ENCODE measurements at regions not wholly inside any gene's neighbourhood (a gene's known extent, or its start where the extent isn't known, plus 50 kb on each side); places are given as distances from the start of the nearest gene placed in this dataset.

DNA sequence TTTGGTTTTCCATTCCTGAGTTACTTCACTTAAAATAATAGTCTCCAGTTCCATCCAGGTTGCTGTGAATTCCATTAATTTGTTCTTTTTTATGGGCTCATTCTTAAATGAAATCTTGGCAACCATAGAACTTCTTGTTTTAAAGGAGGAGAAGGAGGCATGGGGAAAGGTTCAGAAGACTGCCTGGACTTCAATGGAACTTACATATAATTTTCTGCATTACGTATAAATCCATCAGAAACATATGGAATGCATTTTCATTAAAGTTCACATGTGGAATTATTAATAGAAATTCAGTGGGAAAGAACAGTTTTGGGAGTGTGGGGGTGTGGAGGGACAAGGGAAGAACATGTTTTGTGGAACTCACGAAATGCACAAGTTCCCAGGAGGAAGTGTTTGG lies 176.6 kb upstream of the PRKCQ start:
- H3K4me3 ChIP-seq (ENCODE audit: control insufficient read depth in 1 of 7, extremely low read depth in 1 of 7, insufficient read depth in 4 of 7, low read depth in 2 of 7, low read length in 6 of 7): no peak overlapping the region
- H3K27me3 ChIP-seq (replicated peaks in 2 of 5; ENCODE audit: control insufficient read depth in 4 of 5, insufficient read depth in 5 of 5, low read length in 4 of 5): peaks cover 0 to 15% (median 2%) of the 10 kb centered on the region in 5 experiments
- ChIA-PET CTCF (no interaction called here), POLR2A (interaction anchor here (0.6 kb wide), 1 partner anchor 14 kb away, joined by 4 read pairs; no protein-coding TSS in a partner anchor)
- WGBS (ENCODE audit: insufficient coverage): 100% methylated on average over 1 of the region's 2 CpGs
- H3K4me1 ChIP-seq (ENCODE audit: control extremely low read depth in 1 of 4, control insufficient read depth in 4 of 4, insufficient read depth in 4 of 4, low read length in 3 of 4): no peaks in the 10 kb centered on the region
- no peaks in the 10 kb centered on the region for H3K36me3 ChIP-seq (ENCODE audit: control insufficient read depth in 4 of 4, insufficient read depth in 4 of 4, low read length in 3 of 4)
- DNase-seq: no peak
- no peak overlapping the region for H3K27ac ChIP-seq (ENCODE audit: insufficient read depth in 1 of 2, low read depth in 1 of 2, low read length in 2 of 2, poor library complexity in 1 of 2, severe bottlenecking in 2 of 2)
- peaks cover 0 to 11% (median 0%) of the 10 kb centered on the region in 5 experiments for H3K9me3 ChIP-seq (ENCODE audit: control extremely low read depth in 1 of 5, control insufficient read depth in 4 of 5, insufficient read depth in 2 of 5, low read depth in 1 of 5, low read length in 4 of 5)

DNA sequence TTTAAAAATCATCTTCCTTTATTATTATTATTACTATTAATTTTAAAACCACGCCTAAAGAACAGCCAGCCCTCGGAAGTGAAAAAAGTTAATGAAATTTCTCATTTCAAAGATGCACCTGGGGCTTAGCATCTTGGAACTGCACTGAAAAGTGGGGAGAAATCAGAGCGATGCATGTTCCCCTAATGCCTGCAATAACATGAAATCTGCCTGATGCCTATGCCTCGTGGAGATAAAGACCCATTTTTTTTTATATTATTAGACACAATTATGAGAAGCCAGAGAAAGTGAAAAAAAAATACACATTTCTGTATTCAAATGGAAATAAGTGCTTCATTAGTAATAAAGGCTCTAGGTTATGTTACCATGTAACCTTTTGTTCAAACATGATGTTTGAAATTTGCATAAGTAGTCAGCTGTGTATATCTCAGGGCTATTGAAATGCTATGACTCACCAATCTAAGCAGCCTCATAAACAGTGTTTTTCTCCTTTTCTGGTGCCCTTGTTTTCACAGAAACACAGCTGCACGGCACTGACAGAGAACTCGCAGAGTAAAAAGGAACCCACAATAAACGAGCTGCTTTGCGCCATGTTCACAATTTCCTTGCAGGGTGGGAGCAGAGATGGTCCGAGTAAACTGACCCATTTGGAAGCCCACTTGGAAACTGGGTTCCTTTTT lies 175.8 kb upstream of the PRKCQ start:
- CTCF ChIA-PET: no interaction called here
- H3K36me3 ChIP-seq (ENCODE audit: control insufficient read depth in 4 of 4, insufficient read depth in 4 of 4, low read length in 3 of 4): no peaks in the 10 kb centered on the region
- no peak overlapping the region for H3K27ac ChIP-seq (ENCODE audit: insufficient read depth in 1 of 2, low read depth in 1 of 2, low read length in 2 of 2, poor library complexity in 1 of 2, severe bottlenecking in 2 of 2)
- POLR2A ChIA-PET: no interaction called here
- WGBS (ENCODE audit: insufficient coverage): 70% methylated on average over 2 of the region's 9 CpGs
- peaks cover 0 to 15% (median 3%) of the 10 kb centered on the region in 5 experiments for H3K27me3 ChIP-seq (replicated peaks in 2 of 5; ENCODE audit: control insufficient read depth in 4 of 5, insufficient read depth in 5 of 5, low read length in 4 of 5)
- DNase-seq: peak in 1 of 3 donors; percentile 15
- H3K9me3 ChIP-seq (ENCODE audit: control extremely low read depth in 1 of 5, control insufficient read depth in 4 of 5, insufficient read depth in 2 of 5, low read depth in 1 of 5, low read length in 4 of 5): peaks cover 0 to 6% (median 2%) of the 10 kb centered on the region in 5 experiments
- no peak overlapping the region for H3K4me3 ChIP-seq (ENCODE audit: control insufficient read depth in 1 of 7, extremely low read depth in 1 of 7, insufficient read depth in 4 of 7, low read depth in 2 of 7, low read length in 6 of 7)
- H3K4me1 ChIP-seq (ENCODE audit: control extremely low read depth in 1 of 4, control insufficient read depth in 4 of 4, insufficient read depth in 4 of 4, low read length in 3 of 4): no peaks in the 10 kb centered on the region

DNA sequence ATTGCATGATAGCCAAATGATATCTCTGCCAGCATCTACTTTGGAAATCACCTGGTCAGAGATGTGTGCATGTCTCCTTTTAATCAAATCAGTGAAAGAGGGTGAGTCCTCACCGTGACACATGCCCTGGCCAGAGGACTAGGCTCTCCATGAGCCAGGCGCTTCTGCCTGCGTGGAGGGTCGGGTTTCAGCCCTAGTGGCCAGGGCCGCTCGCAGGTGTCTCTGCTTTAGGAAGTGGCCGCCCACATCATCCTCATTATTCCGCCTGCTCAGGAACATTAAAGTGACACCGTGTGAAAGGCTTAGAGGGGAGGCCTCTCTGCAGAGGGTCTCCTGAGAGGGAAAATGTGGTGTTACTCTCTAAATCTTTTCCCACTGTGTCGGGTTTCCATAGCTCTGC lies 173.6 kb upstream of the PRKCQ start:
- CTCF ChIA-PET: no interaction called here
- Histone ChIP-seq H3K36me3 (ENCODE audit: control insufficient read depth in 4 of 4, insufficient read depth in 4 of 4, low read length in 3 of 4) (no peaks in the 10 kb centered on the region), H3K9me3 (ENCODE audit: control extremely low read depth in 1 of 5, control insufficient read depth in 4 of 5, insufficient read depth in 2 of 5, low read depth in 1 of 5, low read length in 4 of 5) (peaks cover 0 to 2% (median 0%) of the 10 kb centered on the region in 5 experiments), H3K27me3 (replicated peaks in 2 of 5; ENCODE audit: control insufficient read depth in 4 of 5, insufficient read depth in 5 of 5, low read length in 4 of 5) (peaks cover 0 to 15% (median 1%) of the 10 kb centered on the region in 5 experiments), H3K27ac (ENCODE audit: insufficient read depth in 1 of 2, low read depth in 1 of 2, low read length in 2 of 2, poor library complexity in 1 of 2, severe bottlenecking in 2 of 2) (no peak overlapping the region), H3K4me3 (ENCODE audit: control insufficient read depth in 1 of 7, extremely low read depth in 1 of 7, insufficient read depth in 4 of 7, low read depth in 2 of 7, low read length in 6 of 7) (no peak overlapping the region), H3K4me1 (ENCODE audit: control extremely low read depth in 1 of 4, control insufficient read depth in 4 of 4, insufficient read depth in 4 of 4, low read length in 3 of 4) (no peaks in the 10 kb centered on the region)
- no peak for DNase-seq
- POLR2A ChIA-PET: no interaction called here
- WGBS (ENCODE audit: insufficient coverage): 95% methylated on average over 8 of the region's 10 CpGs

DNA sequence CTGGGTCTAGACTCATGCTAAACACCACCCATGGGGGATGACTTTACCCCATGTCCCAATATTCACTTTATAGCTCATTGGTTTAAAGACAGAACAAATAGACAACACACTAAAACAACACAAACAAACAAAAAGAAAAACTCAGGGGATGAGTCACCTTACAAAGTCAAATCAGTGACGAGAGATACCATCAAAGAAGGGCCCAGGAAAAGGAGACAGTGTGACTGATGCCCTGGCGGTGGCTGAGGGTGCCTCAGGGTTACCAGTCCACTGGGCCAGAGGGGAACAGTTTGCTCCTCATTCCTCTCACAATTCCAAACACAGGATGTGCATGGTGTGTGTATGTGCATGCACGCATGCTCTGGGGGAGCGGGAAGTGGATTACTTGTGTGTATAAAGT lies 171.3 kb upstream of the PRKCQ start:
- no peaks in the 10 kb centered on the region for H3K4me1 ChIP-seq (ENCODE audit: control extremely low read depth in 1 of 4, control insufficient read depth in 4 of 4, insufficient read depth in 4 of 4, low read length in 3 of 4)
- DNase-seq: no peak
- ChIA-PET POLR2A (no interaction called here), CTCF (no interaction called here)
- H3K4me3 ChIP-seq (ENCODE audit: control insufficient read depth in 1 of 7, extremely low read depth in 1 of 7, insufficient read depth in 4 of 7, low read depth in 2 of 7, low read length in 6 of 7): no peak overlapping the region
- 70% methylated on average over 2 of the region's 4 CpGs for WGBS (ENCODE audit: insufficient coverage)
- peaks cover 0 to 1% (median 0%) of the 10 kb centered on the region in 5 experiments for H3K27me3 ChIP-seq (replicated peaks in 2 of 5; ENCODE audit: control insufficient read depth in 4 of 5, insufficient read depth in 5 of 5, low read length in 4 of 5)
- peaks cover 0 to 2% (median 0%) of the 10 kb centered on the region in 5 experiments for H3K9me3 ChIP-seq (ENCODE audit: control extremely low read depth in 1 of 5, control insufficient read depth in 4 of 5, insufficient read depth in 2 of 5, low read depth in 1 of 5, low read length in 4 of 5)
- no peak overlapping the region for H3K27ac ChIP-seq (ENCODE audit: insufficient read depth in 1 of 2, low read depth in 1 of 2, low read length in 2 of 2, poor library complexity in 1 of 2, severe bottlenecking in 2 of 2)
- no peaks in the 10 kb centered on the region for H3K36me3 ChIP-seq (ENCODE audit: control insufficient read depth in 4 of 4, insufficient read depth in 4 of 4, low read length in 3 of 4)

DNA sequence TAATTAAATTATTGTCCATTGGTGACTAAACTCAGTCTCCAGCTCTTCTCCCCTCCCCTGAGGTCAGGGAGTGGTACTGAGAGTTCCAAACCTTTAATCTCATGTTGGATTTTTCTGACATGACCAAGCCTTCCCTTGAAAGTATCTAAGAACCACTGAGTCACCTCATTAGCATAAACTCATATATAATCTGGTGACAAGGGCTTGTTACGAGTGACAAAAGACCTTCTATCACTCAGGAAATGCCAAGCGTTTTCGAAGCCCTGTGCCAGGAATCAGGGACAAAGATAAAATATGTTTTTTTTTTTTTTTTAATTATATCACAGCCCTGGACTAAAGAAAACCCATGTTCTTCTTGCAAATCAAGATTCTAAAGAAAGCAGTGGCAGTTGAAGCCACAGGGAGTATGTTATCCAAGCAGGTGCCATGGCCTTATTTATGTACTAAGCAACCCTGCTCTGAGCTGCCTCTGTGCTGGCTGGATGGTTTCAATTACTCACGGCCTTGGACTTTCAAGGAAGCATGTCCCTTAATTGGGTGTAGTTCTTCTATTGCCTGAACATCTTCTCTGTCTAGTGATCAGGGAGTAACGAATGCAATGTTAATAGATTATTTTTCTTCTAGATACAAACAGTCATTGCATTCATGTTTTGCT lies 169.0 kb upstream of the PRKCQ start:
- ChIA-PET CTCF (interaction anchor here (1.2 kb wide), 1 partner anchor 9 kb away, joined by 4 read pairs; no protein-coding TSS in a partner anchor), POLR2A (no interaction called here)
- H3K4me3 ChIP-seq (ENCODE audit: control insufficient read depth in 1 of 7, extremely low read depth in 1 of 7, insufficient read depth in 4 of 7, low read depth in 2 of 7, low read length in 6 of 7): no peak overlapping the region
- peaks cover 0 to 1% (median 0%) of the 10 kb centered on the region in 5 experiments for H3K27me3 ChIP-seq (replicated peaks in 2 of 5; ENCODE audit: control insufficient read depth in 4 of 5, insufficient read depth in 5 of 5, low read length in 4 of 5)
- no peak overlapping the region for H3K27ac ChIP-seq (ENCODE audit: insufficient read depth in 1 of 2, low read depth in 1 of 2, low read length in 2 of 2, poor library complexity in 1 of 2, severe bottlenecking in 2 of 2)
- no peak for DNase-seq
- no peaks in the 10 kb centered on the region for H3K36me3 ChIP-seq (ENCODE audit: control insufficient read depth in 4 of 4, insufficient read depth in 4 of 4, low read length in 3 of 4)
- H3K4me1 ChIP-seq (ENCODE audit: control extremely low read depth in 1 of 4, control insufficient read depth in 4 of 4, insufficient read depth in 4 of 4, low read length in 3 of 4): no peaks in the 10 kb centered on the region
- peaks cover 0 to 2% (median 0%) of the 10 kb centered on the region in 5 experiments for H3K9me3 ChIP-seq (ENCODE audit: control extremely low read depth in 1 of 5, control insufficient read depth in 4 of 5, insufficient read depth in 2 of 5, low read depth in 1 of 5, low read length in 4 of 5)
- 100% methylated on average over 1 of the region's 5 CpGs for WGBS (ENCODE audit: insufficient coverage)

DNA sequence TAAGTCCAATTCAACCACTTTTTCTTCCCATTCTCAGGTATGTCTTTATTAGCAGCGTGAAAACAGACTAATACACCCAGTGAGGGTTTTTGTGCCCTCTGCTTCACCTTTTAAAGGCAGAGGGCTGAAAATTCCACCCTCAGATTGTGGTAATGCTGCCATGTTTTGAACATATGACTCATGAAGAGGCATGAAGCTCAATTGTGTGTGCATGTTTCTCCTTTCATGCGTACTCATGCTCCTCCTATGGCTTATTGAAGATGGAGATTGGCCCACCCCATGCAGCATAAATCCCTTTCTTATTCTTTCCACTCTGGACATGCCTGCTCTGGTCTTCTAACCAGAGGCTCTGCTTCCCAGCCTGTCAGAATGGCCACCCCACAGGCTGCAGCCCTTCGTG lies 168.0 kb upstream of the PRKCQ start:
- ChIA-PET CTCF (no interaction called here), POLR2A (interaction anchor here (0.6 kb wide), 1 partner anchor 619 kb away, joined by 3 read pairs; no protein-coding TSS in a partner anchor)
- Histone ChIP-seq H3K4me1 (ENCODE audit: control extremely low read depth in 1 of 4, control insufficient read depth in 4 of 4, insufficient read depth in 4 of 4, low read length in 3 of 4) (no peaks in the 10 kb centered on the region), H3K36me3 (ENCODE audit: control insufficient read depth in 4 of 4, insufficient read depth in 4 of 4, low read length in 3 of 4) (no peaks in the 10 kb centered on the region), H3K4me3 (ENCODE audit: control insufficient read depth in 1 of 7, extremely low read depth in 1 of 7, insufficient read depth in 4 of 7, low read depth in 2 of 7, low read length in 6 of 7) (no peak overlapping the region), H3K27ac (ENCODE audit: insufficient read depth in 1 of 2, low read depth in 1 of 2, low read length in 2 of 2, poor library complexity in 1 of 2, severe bottlenecking in 2 of 2) (no peak overlapping the region), H3K27me3 (replicated peaks in 2 of 5; ENCODE audit: control insufficient read depth in 4 of 5, insufficient read depth in 5 of 5, low read length in 4 of 5) (peaks cover 0 to 1% (median 0%) of the 10 kb centered on the region in 5 experiments), H3K9me3 (ENCODE audit: control extremely low read depth in 1 of 5, control insufficient read depth in 4 of 5, insufficient read depth in 2 of 5, low read depth in 1 of 5, low read length in 4 of 5) (peaks cover 0 to 2% (median 0%) of the 10 kb centered on the region in 5 experiments)
- WGBS (ENCODE audit: insufficient coverage): 96% methylated on average over 2 of the region's 3 CpGs
- no peak for DNase-seq

DNA sequence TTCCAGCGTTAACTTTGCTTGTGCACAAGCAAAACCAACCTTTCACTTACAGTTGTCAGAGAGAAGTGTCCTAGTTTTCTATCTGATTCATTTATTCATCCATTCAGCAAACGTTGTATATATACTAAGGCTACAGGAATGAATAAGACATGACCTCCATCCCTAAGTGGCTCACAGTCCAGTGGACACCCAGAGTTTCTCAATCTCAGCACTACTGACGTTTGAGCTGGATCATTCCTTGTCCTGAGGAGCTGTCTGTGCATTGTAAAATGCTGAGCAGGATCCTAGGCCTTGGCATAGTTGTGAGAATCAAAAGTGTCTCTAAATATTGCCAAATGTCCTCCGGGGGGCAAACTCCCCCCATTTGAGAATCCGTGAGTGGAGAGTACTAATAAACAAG lies 166.7 kb upstream of the PRKCQ start:
- WGBS (ENCODE audit: insufficient coverage): 98% methylated on average over 4 of the region's 5 CpGs
- Histone ChIP-seq H3K27ac (ENCODE audit: insufficient read depth in 1 of 2, low read depth in 1 of 2, low read length in 2 of 2, poor library complexity in 1 of 2, severe bottlenecking in 2 of 2) (no peak overlapping the region), H3K27me3 (replicated peaks in 2 of 5; ENCODE audit: control insufficient read depth in 4 of 5, insufficient read depth in 5 of 5, low read length in 4 of 5) (peaks cover 0 to 1% (median 0%) of the 10 kb centered on the region in 5 experiments), H3K36me3 (ENCODE audit: control insufficient read depth in 4 of 4, insufficient read depth in 4 of 4, low read length in 3 of 4) (no peaks in the 10 kb centered on the region), H3K4me3 (ENCODE audit: control insufficient read depth in 1 of 7, extremely low read depth in 1 of 7, insufficient read depth in 4 of 7, low read depth in 2 of 7, low read length in 6 of 7) (no peak overlapping the region), H3K4me1 (ENCODE audit: control extremely low read depth in 1 of 4, control insufficient read depth in 4 of 4, insufficient read depth in 4 of 4, low read length in 3 of 4) (no peaks in the 10 kb centered on the region), H3K9me3 (ENCODE audit: control extremely low read depth in 1 of 5, control insufficient read depth in 4 of 5, insufficient read depth in 2 of 5, low read depth in 1 of 5, low read length in 4 of 5) (peaks cover 0 to 2% (median 0%) of the 10 kb centered on the region in 5 experiments)
- POLR2A ChIA-PET: no interaction called here
- CTCF ChIA-PET: no interaction called here
- DNase-seq: no peak

All from common myeloid progenitor, CD34-positive (primary cell).